ENCODE measurements at regions not wholly inside any gene's neighbourhood (a gene's known extent, or its start where the extent isn't known, plus 50 kb on each side); places are given as distances from the start of the nearest gene placed in this dataset.

GRCh38 chr13:38421590-38422560, 72.2 kb downstream of the UFM1 start:
- Histone ChIP-seq H3K36me3 (no peaks in the 10 kb centered on the region), H3K4me1 (no peaks in the 10 kb centered on the region), H3K4me3 (no peak overlapping the region), H3K27me3 (no peaks in the 10 kb centered on the region), H3K9me3 (no peaks in the 10 kb centered on the region), H3K27ac (no peak overlapping the region)
- no peak for ATAC-seq
- no peak for TF ChIP-seq CTCF (IDR thresholded peaks at IDR 0.05 in 4 of 5, conservative IDR thresholded peaks at IDR 0.05 in 1 of 5)
- TF ChIP-seq POLR2A (IDR thresholded peaks at IDR 0.05) = no peak
- in situ Hi-C loops (cut with MboI; ENCODE audit: low sequenced_read_pairs in 4 of 4) (no loop called here), intact Hi-C loops (cut with DNase I; ENCODE audit: low total_unique reads) (no loop called here)
- no peak for DNase-seq

GRCh38 chr13:38429916-38430315, 80.3 kb downstream of the UFM1 start:
- H3K27ac ChIP-seq = no peak overlapping the region

GRCh38 chr13:38430796-38431195, 81.1 kb downstream of the UFM1 start:
- no peaks in the 10 kb centered on the region for H3K4me1 ChIP-seq
- in situ Hi-C loops (cut with MboI; ENCODE audit: low sequenced_read_pairs in 4 of 4) (no loop called here), intact Hi-C loops (cut with DNase I; ENCODE audit: low total_unique reads) (no loop called here)
- no peak overlapping the region for H3K27ac ChIP-seq
- H3K4me3 ChIP-seq = no peak overlapping the region
- H3K27me3 ChIP-seq = no peaks in the 10 kb centered on the region
- TF ChIP-seq CTCF (IDR thresholded peaks at IDR 0.05 in 4 of 5, conservative IDR thresholded peaks at IDR 0.05 in 1 of 5) = no peak
- TF ChIP-seq POLR2A (IDR thresholded peaks at IDR 0.05) = no peak
- no peaks in the 10 kb centered on the region for H3K36me3 ChIP-seq
- no peak for ATAC-seq
- H3K9me3 ChIP-seq = no peaks in the 10 kb centered on the region
- no peak for DNase-seq

More at GRCh38 chr13:38429916-38430315, 80.3 kb downstream of the UFM1 start:
- Histone ChIP-seq H3K9me3 (no peaks in the 10 kb centered on the region), H3K36me3 (no peaks in the 10 kb centered on the region), H3K4me1 (no peaks in the 10 kb centered on the region), H3K4me3 (no peak overlapping the region), H3K27me3 (no peaks in the 10 kb centered on the region)
- DNase-seq (no peak), ATAC-seq (no peak)
- intact Hi-C loops (cut with DNase I; ENCODE audit: low total_unique reads) (no loop called here), in situ Hi-C loops (cut with MboI; ENCODE audit: low sequenced_read_pairs in 4 of 4) (no loop called here)
- no peak for TF ChIP-seq POLR2A (IDR thresholded peaks at IDR 0.05)
- TF ChIP-seq CTCF (IDR thresholded peaks at IDR 0.05 in 4 of 5, conservative IDR thresholded peaks at IDR 0.05 in 1 of 5) = no peak

GRCh38 chr13:38440666-38441065, 91.0 kb downstream of the UFM1 start:
- H3K27me3 ChIP-seq = no peaks in the 10 kb centered on the region
- no peaks in the 10 kb centered on the region for H3K36me3 ChIP-seq
- intact Hi-C loops (cut with DNase I; ENCODE audit: low total_unique reads) = no loop called here
- H3K4me1 ChIP-seq = no peaks in the 10 kb centered on the region
- no peak overlapping the region for H3K27ac ChIP-seq
- ATAC-seq = no peak
- TF ChIP-seq CTCF (IDR thresholded peaks at IDR 0.05 in 4 of 5, conservative IDR thresholded peaks at IDR 0.05 in 1 of 5) (no peak), POLR2A (IDR thresholded peaks at IDR 0.05) (no peak)
- no peaks in the 10 kb centered on the region for H3K9me3 ChIP-seq
- DNase-seq = no peak
- in situ Hi-C loops (cut with MboI; ENCODE audit: low sequenced_read_pairs in 4 of 4) = no loop called here
- H3K4me3 ChIP-seq = no peak overlapping the region
